GM19324 (cell line): ENCODE measurements at regions not wholly inside any gene's neighbourhood (a gene's known extent, or its start where the extent isn't known, plus 50 kb on each side); places are given as distances from the start of the nearest gene placed in this dataset.
A peak's percentile ranks its signal among the peaks of the same experiment; 100 is the strongest.
"Not testable (repeated sequence)": the region's sequence is repeated elsewhere in the genome, so short reads cannot be mapped to it uniquely, and the experiment has no call there.

Experiments
- ATAC-seq: cut with Tn5 transposase; IDR thresholded peaks from one replicate; pipeline ENCODE4 v1.9.1; 2021; ENCODE audit warnings: mild to moderate bottlenecking, moderate library complexity; ENCODE audit not compliant: unreplicated experiment, low FRiP score

DNA sequence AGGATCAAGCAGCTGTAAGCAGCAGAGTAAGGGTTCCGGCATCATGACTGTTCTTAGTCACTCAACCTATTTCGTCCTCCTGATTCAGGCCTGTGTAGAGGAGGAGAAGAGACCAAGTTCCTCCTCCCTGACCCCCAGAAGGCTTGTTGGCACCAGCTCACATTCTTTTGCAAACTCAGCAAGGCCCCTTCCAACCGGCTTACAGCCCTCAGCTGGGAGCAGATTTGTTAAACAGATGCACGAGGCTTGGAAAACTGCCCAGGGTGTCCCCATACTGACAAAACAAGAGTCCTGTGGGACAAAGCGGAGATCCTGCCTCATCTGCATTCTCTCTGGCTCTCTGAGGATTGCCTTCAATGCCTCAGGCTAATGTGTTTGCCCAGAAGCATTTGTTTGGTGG lies 113.2 kb upstream of the SOX21 start:
- no peak for ATAC-seq

DNA sequence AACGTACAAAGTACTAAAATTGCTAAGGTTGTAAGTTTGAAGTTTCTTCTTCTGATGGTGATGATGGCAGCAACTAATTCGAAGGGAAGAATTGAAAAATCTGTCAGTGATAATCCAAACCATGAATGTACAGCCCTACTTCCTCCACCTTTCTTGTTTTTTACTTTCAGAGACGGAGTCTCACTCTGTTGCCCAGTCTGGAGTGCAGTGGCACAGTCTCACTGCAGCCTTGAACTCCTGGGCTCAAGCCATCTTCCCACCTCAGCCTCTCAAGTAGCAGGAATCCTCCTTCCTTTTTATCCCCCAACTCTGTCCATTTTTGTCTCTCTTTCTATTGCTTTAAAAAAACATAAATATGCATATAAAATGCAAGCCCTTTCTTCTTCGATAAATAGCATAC lies 112.3 kb upstream of the SOX21 start:
- no peak for ATAC-seq

DNA sequence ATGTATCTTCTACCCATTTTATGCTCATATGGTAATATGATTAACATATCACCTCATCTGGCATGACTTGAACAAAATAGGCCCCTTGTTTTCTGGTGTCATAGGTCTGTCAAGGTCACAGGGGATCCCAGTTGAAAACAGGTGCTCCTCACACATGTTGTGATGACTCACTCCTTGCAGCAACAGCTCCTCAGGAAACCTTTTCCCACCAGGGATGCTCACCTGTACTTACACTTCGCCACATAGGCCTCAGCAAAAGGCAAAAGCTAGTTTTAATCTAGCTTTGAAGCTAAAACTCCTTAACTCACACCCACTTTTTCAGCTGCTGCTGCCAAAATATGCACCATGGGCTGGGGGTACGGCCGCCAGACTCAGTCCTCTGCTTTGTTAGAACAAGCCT lies 110.0 kb upstream of the SOX21 start:
- ATAC-seq: no peak

DNA sequence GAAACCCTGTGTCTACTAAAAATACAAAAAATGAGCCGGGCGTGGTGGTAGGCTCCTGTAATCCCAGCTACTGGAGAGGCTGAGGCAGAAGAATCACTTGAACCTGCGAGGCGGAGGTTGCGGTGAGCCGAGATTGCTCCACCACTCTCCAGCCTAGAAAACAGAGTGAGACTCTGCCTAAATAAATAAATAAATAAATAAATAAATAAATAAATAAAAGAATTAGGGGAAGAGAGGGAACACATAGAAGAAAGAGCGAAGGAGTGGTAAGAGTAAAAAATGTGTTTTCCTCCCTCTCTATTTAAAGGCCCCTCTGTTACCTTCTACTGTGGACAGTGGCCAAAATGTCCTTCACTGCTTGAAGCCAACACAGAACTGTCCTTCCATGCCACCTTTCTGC lies 103.9 kb upstream of the SOX21 start:
- no peak for ATAC-seq

DNA sequence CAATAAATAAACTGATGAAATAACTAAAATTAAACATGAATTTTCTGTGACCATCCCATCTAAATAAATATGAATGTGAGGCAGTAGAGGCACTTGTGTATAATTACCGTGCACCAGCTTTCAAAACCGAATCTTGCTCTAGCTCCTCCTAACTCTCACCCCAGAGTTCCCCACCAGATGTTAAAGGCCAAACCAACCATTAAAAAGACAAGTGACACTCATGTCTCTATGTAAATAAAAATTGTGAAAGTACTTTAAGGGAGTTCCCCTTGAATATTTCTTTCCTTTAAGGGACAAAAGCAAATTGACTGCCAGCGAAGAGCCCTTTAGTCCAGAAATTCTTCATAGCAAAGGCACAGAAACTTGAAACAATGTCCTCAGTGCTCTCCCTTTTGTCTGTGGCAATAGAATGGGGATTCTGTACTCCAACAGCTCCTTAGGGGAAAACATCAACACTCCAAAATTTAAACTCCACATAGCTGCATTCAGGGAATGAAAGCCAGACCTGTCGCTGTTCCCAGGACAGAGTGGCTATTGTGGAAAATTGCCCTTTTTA lies 101.7 kb upstream of the SOX21 start:
- ATAC-seq: peak; percentile 86

DNA sequence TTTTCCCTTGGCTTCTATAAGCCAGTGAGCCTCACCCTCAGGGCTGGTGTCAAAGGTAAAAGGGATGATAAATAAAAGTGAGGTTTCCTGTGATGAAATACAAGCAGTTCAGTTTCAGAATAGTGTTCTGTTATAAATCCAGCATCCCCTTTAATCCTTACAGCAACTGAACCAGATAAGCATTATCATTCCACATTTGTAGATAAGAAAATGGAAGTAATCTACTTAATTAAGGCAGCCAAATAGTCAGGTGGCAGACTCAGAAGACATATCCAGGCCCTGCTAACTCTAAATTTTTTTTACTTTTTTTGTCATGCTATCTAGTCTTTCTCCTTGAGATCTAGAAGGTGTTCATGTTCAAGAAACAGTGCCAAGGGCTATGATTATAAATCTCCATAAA lies 99.4 kb upstream of the SOX21 start:
- ATAC-seq: no peak

DNA sequence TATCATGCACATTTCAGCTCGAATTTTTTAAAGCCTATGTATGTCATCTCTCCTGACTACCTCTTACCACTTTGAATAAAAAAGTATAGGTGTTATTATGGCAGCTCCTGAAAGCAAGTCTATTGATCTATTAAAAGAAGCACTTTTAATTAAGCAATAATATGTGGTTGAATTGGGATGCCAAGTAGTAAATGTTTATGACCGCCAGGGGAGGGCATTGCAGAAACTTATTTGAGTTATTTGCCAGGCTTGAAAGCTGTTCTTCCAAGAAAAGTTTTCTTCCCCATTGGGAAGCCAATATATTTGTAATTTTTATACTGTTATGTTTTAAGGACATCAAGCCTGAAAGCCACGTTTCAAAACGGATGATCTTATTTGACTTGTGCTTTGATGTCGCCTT lies 88.1 kb upstream of the SOX21 start:
- ATAC-seq: no peak

DNA sequence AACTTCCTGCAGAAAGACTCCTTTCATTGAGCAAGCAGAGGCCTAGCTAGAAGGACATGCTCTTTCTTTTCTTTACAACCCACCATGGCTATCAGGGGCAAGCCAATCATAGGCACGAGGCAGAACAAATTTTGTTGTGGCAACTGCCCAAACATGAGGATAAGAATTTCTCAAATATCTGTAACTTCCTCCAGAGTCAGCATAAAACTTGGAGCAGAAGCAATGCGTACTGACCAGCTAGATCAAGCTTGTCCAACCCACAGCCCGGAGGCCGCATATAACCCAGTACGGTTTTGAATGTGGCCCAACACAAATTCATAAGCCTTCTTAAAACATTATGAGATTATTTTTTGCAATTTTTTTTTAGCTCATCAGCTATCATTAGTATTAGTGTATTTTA lies 87.0 kb upstream of the SOX21 start:
- ATAC-seq: no peak

DNA sequence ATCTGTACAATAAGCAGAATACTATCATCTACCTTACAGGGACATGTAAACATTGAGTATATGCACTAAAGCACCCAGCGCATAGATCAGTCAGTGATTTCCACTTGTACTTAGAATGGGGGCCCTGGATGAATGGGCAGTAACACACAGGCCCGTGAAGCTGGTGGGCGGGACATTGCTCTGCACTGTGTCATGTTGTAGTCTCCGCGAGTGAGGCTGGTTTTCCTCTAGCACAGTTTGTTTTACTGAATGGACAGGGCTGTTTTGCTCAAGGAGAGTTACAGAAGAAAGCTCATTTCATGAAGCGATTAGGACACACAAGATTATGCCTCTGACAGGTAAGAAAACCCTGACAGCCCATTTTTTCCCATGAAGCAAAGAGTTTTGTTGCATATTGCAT lies 86.4 kb upstream of the SOX21 start:
- no peak for ATAC-seq

DNA sequence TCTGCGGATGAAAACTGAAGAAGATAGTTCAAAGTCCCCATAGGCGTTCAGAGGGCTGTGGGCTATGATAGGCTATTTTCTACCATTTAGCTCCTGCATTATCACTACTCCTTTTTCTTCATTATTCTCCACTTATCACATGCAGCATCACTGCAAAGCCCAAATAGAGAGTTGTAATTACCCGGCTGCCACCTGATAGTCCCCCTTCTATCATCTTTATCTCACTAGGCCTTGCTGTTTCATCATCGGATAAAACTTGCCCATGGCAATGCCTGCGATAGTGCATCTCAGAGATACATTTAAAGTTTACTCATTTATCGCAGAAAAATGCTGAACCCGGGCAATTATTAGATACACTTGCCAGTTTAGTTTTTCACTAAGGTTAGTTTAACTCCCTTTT lies 82.9 kb upstream of the SOX21 start:
- ATAC-seq: no peak

DNA sequence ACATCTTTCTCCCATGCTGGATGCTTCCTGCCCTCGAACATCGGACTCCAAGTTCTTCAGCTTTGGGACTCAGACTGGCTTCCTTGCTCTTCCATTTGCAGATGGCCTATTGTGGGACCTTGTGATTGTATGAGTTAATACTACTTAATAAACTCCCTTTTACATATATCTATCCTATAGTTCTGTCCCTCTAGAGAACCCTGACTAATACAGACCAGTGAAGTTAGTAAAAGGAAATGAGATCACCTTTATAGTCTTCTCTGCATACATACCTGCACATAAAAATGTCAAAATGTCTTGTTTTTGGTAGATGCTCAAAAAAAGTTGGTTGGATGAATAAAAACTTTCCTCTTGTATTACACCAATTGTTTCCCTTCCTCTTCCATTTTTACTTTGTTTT lies 73.9 kb upstream of the SOX21 start:
- not testable (repeated sequence) for ATAC-seq

DNA sequence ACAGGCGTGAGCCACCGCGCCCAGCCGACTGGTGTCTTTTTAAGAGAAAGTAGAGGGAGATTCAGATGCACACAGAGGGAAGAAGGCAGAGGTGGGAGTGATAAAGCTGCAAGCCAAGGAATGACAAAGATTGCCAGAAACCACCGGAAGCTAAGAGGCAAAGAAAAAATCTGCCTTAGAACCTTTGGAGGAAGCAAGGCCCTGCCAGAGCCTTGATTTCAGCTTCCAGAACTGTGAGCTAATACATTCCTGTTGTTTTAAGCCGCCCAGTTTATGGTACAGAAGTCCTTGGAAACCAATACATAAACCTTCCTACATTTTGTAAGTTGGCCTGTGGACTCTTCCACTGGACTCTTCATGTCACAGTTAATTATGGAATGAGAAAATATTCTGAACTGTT lies 71.7 kb upstream of the SOX21 start:
- ATAC-seq: no peak

DNA sequence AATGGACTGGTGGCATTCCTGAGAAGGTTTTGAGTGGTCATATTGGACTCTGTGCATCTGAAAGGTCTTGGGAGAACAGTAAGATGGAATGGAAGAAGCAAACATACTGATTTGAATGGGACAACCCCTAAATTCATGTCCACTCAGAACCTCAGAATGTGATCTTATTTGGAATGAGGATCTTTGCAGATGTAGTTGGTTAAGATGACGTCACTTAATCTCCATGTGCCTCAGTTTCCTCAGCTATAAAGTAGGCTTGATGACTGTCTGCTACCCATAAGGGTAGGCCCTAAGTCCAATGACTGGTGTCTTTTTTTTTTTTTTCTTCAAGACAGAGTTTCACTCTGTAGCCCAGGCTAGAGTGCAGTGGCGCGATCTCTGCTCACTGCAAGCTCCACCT lies 71.1 kb upstream of the SOX21 start:
- no peak for ATAC-seq

DNA sequence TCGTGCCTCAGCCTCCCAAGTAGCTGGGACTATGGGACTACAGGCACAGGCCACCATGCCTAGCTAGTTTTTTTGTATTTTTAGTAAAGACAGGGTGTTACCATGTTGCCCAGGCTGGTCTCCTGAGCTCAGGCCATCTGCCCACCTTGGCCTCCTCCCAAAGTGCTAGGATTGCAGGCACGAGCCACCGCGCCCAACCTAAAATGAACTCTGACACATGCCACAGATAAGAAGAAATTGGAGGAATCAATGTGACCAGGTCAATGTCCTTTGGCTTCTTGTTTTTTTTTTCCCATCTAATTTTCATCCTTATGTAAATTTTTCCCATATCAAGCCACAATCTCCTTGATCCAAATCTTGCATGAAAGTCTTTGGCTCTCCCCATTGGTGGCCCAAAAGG lies 68.1 kb upstream of the SOX21 start:
- ATAC-seq: no peak

DNA sequence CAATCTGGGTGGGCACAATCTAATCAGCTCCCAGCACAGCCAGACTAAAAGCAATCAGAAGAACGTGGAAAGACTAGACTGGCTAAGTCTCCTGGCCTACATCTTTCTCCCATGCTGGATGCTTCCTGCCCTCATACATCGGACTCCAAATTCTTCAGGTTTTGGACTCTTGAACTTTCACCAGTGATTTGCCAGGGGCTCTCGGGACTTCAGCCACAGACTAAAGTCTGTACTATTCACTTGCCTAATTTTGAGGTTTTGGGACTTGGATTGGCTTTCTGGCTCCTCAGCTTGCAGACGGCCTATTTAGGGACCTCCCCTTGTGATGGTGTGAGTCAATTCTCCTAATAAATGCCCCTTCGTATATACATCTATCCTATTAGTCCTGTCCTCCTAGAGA lies 66.6 kb upstream of the SOX21 start:
- no peak for ATAC-seq

DNA sequence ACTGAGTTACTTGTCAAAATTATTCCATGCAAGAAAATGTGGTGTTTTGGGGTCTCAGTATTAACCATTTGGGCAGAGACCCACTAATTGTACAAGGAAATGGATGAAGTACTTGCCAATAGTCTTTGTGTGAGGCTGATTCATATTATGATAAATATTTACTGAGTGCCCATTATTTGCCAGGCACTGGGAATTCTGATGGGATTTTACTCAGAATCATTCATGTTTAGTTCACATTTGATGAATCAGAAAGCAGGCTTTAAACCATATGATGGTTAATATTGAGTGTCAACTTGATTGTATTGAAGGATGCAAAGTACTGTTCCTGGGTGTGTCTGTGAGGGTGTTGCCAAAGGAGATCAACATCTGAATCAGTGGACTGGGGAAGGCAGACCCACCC lies 66.2 kb upstream of the SOX21 start:
- no peak for ATAC-seq

DNA sequence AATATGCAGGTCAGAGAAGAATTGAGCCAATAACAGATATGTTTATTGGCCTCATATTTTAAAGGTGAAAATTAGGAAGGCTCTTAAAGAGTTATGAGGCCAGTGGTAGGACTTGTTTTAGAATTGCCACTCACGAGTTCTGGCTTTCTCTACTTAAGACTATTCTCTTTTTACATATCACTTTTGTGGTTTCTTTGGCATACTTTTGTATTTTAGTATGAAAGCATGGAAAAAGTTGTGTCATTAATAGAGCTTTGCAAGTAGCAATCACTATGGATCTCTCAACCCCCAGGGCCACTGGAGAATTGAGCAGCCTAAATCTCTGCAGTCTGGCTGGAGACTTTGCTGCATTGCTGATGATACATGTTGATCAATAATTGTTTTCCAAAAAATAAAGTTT lies 64.6 kb upstream of the SOX21 start:
- ATAC-seq: no peak

DNA sequence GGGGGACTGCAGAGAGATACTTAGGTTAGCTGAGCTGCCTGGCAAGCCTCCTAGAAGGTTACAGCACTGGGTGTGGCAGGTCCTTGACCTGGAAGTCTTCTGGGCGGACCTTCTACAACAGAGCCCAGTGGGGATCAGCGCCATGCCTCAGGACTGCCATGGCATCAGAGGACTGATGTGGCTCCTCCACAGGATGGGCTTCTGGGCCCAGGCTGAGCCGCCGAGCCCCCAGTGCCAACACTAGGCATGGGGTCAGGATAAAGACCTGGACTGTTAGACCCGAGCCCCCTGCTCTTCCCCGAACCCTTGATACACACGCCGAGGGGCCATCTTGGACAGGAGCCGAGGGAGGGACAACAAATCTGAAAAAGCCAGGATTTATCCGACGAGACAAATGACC lies 64.0 kb upstream of the SOX21 start:
- no peak for ATAC-seq

DNA sequence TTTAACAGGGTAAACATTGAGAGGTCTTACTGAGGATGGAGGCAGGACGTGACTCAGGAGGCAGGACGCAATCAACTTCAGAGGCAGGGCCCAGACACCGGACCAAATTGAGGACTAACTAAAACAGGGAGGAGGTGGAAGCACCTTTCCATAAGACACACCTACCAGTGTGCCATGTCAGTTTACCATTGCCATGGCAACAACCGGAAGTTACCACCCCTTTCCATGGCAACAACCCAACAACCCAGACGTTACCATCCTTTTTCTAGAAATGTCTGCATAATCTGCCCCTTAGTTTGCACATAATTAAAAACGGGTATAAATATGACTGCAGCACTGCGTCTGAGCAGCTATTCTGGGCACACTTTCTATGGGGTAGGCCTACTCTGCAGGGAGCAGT lies 53.5 kb upstream of the SOX21 start:
- no peak for ATAC-seq

DNA sequence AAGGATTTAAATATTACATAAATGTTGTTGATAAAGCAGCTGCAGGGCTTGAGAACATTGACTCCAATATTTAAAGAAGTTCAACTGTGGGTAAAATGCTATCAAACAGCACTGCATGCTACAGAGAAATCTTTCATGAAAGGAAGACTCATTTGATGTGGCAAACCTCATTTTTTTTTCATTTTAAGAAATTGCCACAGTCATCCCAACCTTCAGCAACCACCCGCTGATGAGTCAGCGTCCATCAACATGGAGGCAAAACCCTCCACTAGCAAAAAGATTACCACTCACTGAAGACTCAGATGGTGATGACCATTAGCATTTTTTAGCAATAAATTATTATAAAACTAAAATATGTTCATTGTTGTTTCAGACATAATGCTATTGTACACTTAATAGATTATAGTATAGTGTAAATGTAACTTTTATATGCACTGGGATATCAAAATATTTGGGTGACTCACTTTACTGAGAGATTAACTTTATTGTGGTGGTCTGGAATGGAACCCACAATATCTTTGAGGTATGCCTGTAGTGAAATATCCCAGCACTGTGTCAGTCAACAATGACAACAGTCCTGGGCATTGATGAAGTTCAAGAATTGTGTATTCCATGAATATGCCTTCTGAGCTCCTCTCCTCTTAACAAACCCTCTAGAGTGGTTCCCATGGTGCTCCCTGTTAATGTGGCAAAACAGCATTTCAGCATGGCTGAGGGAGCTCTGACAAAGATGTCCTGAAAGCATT lies 52.4 kb upstream of the SOX21 start:
- ATAC-seq: no peak
